ENCODE measurements at regions not wholly inside any gene's neighbourhood (a gene's known extent, or its start where the extent isn't known, plus 50 kb on each side); places are given as distances from the start of the nearest gene placed in this dataset.

- DNase-seq = no peak
These were observed 71.0 kb upstream of the PPARA start for GRCh38 chr22:46079093-46079860.

- peak; percentile 90 for DNase-seq
These were observed 70.2 kb upstream of the PPARA start for GRCh38 chr22:46079861-46080821.

GRCh38 chr22:46081036-46081830 is 69.1 kb upstream of the PPARA start:
- DNase-seq = no peak

- DNase-seq = peak; percentile 50
These were observed 68.5 kb upstream of the PPARA start for GRCh38 chr22:46081831-46082210.

- DNase-seq = no peak
These were observed 67.7 kb upstream of the PPARA start for GRCh38 chr22:46082633-46083032.

- DNase-seq = no peak
These were observed 66.7 kb upstream of the PPARA start for GRCh38 chr22:46083383-46084350.

GRCh38 chr22:46084376-46084775 is 66.0 kb upstream of the PPARA start:
- DNase-seq = no peak

- DNase-seq = peak; percentile 93
These were observed 65.1 kb upstream of the PPARA start for GRCh38 chr22:46084943-46085827.

- peak; percentile 90 for DNase-seq
These were observed 64.3 kb upstream of the PPARA start for GRCh38 chr22:46085828-46086576.

- DNase-seq = peak; percentile 76
These were observed 63.6 kb upstream of the PPARA start for GRCh38 chr22:46086577-46087335.

- no peak for DNase-seq
These were observed 63.0 kb upstream of the PPARA start for GRCh38 chr22:46087336-46087690.

GRCh38 chr22:46087816-46088277 is 62.5 kb upstream of the PPARA start:
- peak; percentile 92 for DNase-seq

GRCh38 chr22:46088541-46089311 is 61.6 kb upstream of the PPARA start:
- DNase-seq = peak; percentile 86

- DNase-seq = no peak
These were observed 60.8 kb upstream of the PPARA start for GRCh38 chr22:46089426-46090035.

- DNase-seq = peak; percentile 1
These were observed 60.2 kb upstream of the PPARA start for GRCh38 chr22:46090036-46090591.

- DNase-seq = peak; percentile 21
These were observed 59.6 kb upstream of the PPARA start for GRCh38 chr22:46090631-46091201.
